Motor neuron (in vitro differentiated cells): ENCODE measurements at regions not wholly inside any gene's neighbourhood (a gene's known extent, or its start where the extent isn't known, plus 50 kb on each side); places are given as distances from the start of the nearest gene placed in this dataset.

Source experiments
- ATAC-seq, 8 experiments: fragments of 200-7000 bp; cut with Tn5 transposase; replicated peaks in 6 of 8; 2 replicates each; pipeline ENCODE4 v1.8.0; 2021; ENCODE audit warnings: mild to moderate bottlenecking in 8 of 8, moderate library complexity in 8 of 8
- H3K27ac ChIP-seq, 2 donors: fragments of 250-450 bp; sonication (Bioruptor Pico); 2 replicates each; pipeline ENCODE4 v1.9.0; 2021; ENCODE audit warnings: antibody characterized with exemption in 2 of 2, mild to moderate bottlenecking in 2 of 2, moderate library complexity in 1 of 2
- H3K4me1 ChIP-seq, 2 donors: fragments of 250-450 bp; sonication (Bioruptor Pico); replicated peaks in 1 of 2; 2 replicates each; pipeline ENCODE4 v1.6.1; 2021; ENCODE audit warnings: antibody characterized with exemption in 2 of 2, mild to moderate bottlenecking in 2 of 2, moderate library complexity in 1 of 2
- H3K4me3 ChIP-seq, 5 donors: fragments of 250-450 bp; sonication (Bioruptor Pico); 2 replicates each; pipeline ENCODE4 v1.9.0; 2021; ENCODE audit warnings: antibody characterized with exemption in 5 of 5, mild to moderate bottlenecking in 5 of 5, moderate library complexity in 4 of 5
- WGBS, 10 experiments: fragments of 450-650 bp; shearing (Covaris generic); methylation state at CpG; one replicate each; pipeline ENCODE4 v1.0.0; 2022; 5-methylcytosine and 5-hydroxymethylcytosine counted together
- in situ Hi-C, 9 experiments: fragments of 400-800 bp; cut with MboI; loops; one replicate each; pipeline ENCODE4 v1.15.0; 2021; ENCODE audit warnings: low sequenced_read_pairs in 9 of 9, low pct_unique_long_range_greater_than_20kb in 2 of 9; ENCODE audit not compliant: unreplicated experiment in 9 of 9

DNA sequence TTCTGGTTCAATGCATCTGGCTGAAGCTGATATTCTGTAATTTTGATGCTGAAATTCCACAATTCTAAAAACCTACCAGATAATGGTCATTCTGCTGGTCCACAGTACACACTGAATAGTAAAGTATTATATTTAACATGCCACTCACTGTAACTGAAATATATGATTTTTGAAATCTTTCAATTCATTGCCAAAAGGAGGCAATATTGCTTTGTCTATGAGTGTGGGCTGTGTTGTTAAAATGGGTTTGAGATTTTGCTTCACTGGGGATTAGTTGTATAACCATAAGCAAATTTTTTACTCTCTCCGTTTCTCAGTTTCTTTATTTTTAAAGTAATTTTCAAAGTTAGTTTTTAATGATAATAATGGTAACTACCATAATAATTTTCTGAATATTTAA, 1404.1 kb upstream of the IGFBP7 start:
- no peak for ATAC-seq
- Histone ChIP-seq H3K4me1 (no peaks in the 10 kb centered on the region), H3K27ac (no peak overlapping the region), H3K4me3 (no peak overlapping the region)
- in situ Hi-C loops: no loop called here
- 0 to 100% (median 86%) methylated on average over 1 of the region's 1 CpG; no CpG with 5 or more reads in 1 of the 10 experiments for WGBS, 10 experiments

DNA sequence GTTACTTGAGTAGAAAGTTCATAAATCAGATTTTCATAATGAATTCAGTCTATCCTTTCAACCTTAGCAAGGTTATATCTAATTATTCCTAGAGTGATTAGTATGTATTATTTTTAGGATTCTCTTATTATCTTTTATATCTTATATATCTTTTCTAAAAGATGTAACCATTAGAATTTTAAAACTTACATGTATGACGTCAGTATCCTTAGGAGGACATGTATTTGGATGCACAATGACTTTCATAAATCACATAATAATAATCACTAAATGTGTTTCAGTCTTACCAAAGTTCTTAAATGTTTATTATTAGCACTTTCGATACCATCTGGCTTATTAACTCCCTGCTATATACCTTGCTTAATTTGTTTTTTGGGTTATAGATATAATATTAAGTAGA, 1400.5 kb upstream of the IGFBP7 start:
- no peak for ATAC-seq
- Histone ChIP-seq H3K4me3 (no peak overlapping the region), H3K4me1 (no peaks in the 10 kb centered on the region), H3K27ac (no peak overlapping the region)
- WGBS, 10 experiments: 0 to 100% (median 86%) methylated on average over 1 to 2 of the region's 2 CpGs
- in situ Hi-C loops: no loop called here

DNA sequence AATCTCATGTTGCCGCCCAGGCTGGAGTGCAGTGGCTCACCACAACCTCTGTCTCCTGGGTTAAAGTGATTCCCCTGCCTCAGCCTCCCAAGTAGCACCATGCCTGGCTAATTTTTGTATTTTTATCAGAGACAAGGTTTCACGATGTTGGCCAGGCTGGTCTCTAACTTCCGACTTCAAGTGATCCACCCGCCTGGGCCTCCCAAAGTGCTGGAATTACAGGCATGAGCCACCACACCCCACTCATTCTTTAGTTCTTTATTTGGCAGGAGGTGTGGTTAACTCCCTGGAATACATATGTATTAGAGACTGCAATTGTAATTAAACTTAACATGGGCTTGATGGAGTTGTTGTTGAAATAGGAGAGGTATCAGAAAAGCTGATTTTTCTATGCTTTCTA, 1396.9 kb upstream of the IGFBP7 start:
- ATAC-seq: no peak
- no peak overlapping the region for H3K4me3 ChIP-seq
- in situ Hi-C loops: no loop called here
- H3K27ac ChIP-seq: no peak overlapping the region
- H3K4me1 ChIP-seq: no peaks in the 10 kb centered on the region
- WGBS, 10 experiments: 0 to 100% (median 70%) methylated on average over 1 to 4 of the region's 4 CpGs; no CpG with 5 or more reads in 4 of the 10 experiments

DNA sequence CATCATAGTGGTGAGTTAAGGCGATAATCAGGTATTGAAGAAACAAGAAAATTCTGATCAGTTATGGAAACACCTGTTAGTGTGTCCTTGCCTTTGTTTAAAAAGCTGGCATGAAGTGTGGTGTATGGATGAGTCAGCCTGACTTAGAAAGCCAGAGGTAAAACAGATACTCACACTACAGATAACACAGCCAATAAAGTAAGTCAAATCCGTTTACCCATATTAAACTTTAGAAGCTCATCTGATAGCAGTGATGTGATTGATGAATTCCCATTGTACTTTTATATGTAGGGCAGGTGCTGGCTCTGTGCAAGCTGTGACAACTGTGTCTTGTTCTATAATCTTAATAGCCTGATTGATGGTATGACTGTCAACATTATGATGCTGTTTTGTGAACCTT, 1392.7 kb upstream of the IGFBP7 start:
- Histone ChIP-seq H3K27ac (no peak overlapping the region), H3K4me1 (peaks cover 0 to 3% of the 10 kb centered on the region in 2 donors), H3K4me3 (no peak overlapping the region)
- in situ Hi-C loops: no loop called here
- no peak for ATAC-seq
- 0 to 100% (median 45%) methylated on average over 1 to 2 of the region's 2 CpGs; no CpG with 5 or more reads in 2 of the 10 experiments for WGBS, 10 experiments

DNA sequence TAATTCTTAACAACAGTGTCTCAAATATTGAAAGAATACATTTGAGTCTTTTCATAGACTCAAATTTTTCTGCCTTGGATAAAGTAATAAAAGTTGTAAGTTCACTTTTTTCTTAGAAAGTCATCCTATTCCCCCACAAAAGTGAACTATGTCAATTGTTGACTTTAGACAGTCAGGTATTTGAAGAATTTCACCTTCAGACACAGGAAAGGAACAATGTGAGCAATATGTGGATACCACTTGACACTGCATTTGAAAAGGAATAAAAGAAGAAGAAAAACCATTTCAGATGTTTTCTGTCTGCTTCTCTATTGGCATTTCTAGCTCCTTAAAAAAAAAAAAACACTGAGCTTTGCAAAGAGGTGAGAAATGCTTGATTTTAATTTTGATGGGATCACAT, 1389.0 kb upstream of the IGFBP7 start:
- Histone ChIP-seq H3K27ac (no peak overlapping the region), H3K4me1 (peaks cover 0 to 3% of the 10 kb centered on the region in 2 donors), H3K4me3 (no peak overlapping the region)
- ATAC-seq: peak in 1 of 8 experiments; percentile 57
- in situ Hi-C loops: no loop called here

DNA sequence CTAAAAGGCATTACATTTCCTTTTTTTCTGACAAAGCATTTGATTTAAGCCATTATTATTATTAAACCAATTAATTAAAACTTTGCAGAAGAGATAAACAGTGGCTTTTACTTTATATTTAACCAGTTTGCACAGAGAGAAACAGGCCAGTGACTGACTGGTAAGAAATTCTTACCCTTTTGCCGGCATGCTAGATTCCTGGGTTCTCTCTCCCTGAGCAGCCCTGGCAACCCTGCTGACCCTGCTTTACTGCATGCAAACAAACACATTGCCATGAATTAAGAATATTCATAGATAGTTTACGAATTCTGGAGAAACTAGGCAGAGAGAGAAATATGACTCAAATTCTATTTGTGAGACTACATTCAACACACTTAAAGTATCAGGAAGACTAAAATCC, 1381.4 kb upstream of the IGFBP7 start:
- Histone ChIP-seq H3K27ac (no peak overlapping the region), H3K4me3 (no peak overlapping the region), H3K4me1 (no peaks in the 10 kb centered on the region)
- in situ Hi-C loops: no loop called here
- ATAC-seq: peak in 1 of 8 experiments; percentile 91
- 0 to 100% (median 60%) methylated on average over 1 to 2 of the region's 2 CpGs; no CpG with 5 or more reads in 1 of the 10 experiments for WGBS, 10 experiments

DNA sequence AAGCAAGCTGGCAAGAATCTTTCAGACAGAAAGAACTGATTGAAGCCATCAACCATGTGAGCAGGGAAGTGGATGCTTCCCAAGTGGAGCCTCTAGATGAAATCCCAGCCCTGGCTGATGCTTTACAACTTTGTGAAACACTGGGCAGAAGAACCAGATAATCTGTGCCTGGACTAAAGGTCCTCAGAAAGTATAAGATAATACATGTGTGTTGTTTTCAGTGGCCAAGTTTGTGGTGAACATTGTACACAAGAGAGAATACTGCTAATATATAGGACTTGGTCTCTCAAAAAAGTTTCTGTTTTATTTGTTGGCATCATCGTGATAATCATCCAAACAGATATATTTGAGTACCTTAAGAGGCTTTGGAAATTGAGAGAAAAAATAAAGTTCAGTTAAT, 1367.8 kb upstream of the IGFBP7 start:
- in situ Hi-C loops: no loop called here
- Histone ChIP-seq H3K4me3 (no peak overlapping the region), H3K4me1 (no peaks in the 10 kb centered on the region), H3K27ac (no peak overlapping the region)
- ATAC-seq: no peak
- WGBS, 10 experiments: 0 to 100% (median 58%) methylated on average over 1 of the region's 1 CpG; no CpG with 5 or more reads in 2 of the 10 experiments

DNA sequence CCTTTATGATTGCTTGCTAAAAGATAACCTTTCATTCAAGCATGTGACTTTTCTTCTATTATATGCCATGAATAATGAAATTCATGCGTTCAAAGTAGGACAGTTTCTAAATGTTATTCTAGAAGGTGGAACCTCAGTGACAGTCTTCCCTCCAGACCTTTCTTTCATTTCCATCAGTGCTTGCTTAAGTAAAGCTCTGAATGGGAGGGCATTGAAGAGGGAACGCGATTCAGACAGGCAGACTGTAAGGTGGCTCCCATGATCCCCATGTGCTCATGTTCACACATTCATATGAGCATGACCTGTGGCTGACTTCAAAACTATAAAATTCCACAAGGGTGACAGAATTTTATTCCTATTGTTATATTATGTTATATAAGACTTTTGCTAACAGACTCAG, 1367.3 kb upstream of the IGFBP7 start:
- WGBS, 10 experiments: 6 to 100% (median 87%) methylated on average over 1 to 3 of the region's 3 CpGs

DNA sequence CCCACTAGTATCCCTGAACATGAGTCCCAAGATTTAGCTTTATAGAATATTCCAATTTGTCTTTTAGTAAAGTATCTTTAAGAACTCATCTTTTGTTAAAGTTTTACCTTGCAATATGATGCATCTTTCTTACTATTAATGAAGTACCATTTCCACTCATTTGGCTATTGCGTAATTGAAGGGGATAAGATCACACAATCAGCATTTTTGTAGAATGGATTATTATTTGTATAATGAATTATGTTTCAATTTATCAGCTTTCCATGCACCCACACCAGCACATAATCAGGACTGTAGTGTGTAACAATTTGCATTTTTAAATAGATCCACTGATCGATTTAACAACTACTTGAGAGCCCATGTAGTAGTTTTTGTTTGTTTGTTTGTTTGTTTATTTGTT, 1364.9 kb upstream of the IGFBP7 start:
- in situ Hi-C loops: no loop called here
- 5 to 100% (median 68%) methylated on average over 1 to 2 of the region's 2 CpGs; no CpG with 5 or more reads in 2 of the 10 experiments for WGBS, 10 experiments
- H3K4me1 ChIP-seq: no peaks in the 10 kb centered on the region
- ATAC-seq: no peak
- H3K27ac ChIP-seq: no peak overlapping the region
- no peak overlapping the region for H3K4me3 ChIP-seq

More for the DNA sequence above, 1367.3 kb upstream of the IGFBP7 start:
- in situ Hi-C loops: no loop called here
- H3K27ac ChIP-seq: no peak overlapping the region
- H3K4me1 ChIP-seq: no peaks in the 10 kb centered on the region
- H3K4me3 ChIP-seq: no peak overlapping the region
- ATAC-seq: no peak

DNA sequence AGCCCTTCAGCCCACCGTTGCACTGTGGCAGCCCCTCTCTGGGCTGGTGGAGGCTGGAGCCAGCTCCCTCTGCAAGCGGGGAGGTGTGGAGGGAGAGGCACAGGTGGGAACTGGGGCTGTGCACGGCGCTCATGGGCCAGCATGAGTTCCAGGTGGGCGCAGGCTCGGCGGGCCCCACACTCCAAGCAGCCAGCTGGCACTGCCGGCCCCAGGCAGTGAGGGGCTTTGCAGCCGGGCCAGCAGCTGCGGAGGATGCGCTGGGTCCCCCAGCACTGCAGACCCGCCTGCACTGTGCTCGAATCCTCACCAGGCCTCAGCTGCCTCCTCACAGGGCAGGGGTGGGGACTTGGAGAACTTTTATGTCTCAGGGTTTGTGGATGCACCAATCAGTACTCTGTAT, 1354.8 kb upstream of the IGFBP7 start:
- Histone ChIP-seq H3K4me1 (no peaks in the 10 kb centered on the region), H3K4me3 (no peak overlapping the region), H3K27ac (no peak overlapping the region)
- WGBS, 10 experiments: 84% methylated on average over 8 of the region's 13 CpGs; no CpG with 5 or more reads in 9 of the 10 experiments
- ATAC-seq: no peak
- in situ Hi-C loops: no loop called here

DNA sequence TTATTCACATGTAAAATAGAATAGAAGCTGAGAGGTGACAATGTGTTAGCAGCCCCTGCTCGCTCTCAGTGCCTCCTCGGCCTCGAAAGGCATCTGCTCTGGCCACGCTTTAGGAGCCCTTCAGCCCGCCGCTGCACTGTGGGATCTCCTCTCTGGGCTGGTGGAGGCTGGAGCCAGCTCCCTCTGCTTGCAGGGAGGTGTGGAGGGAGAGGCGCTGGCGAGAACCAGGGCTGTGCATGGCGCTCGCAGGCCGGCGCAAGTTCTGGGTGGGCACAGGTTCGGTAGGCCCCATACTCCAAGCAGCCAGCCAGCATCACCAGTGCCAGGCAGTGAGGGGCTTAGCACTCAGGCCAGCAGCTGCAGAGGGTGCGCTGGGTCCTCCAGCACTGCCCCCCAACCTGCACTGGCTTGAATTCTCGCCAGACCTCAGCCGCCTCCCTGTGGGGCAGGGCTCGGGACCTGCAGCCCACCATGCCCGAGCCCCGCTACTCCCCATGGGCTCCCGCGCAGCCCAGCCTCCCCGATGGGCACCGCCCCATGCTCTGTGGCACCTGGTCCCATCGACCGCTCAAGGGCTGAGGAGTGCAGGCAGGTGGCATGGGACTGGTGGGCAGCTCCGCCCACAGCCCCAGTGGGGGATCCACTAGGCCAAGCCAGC, 1346.7 kb upstream of the IGFBP7 start:
- Histone ChIP-seq H3K4me3 (no peak overlapping the region), H3K4me1 (no peaks in the 10 kb centered on the region), H3K27ac (no peak overlapping the region)
- 14 to 100% (median 88%) methylated on average over 1 to 8 of the region's 26 CpGs; no CpG with 5 or more reads in 3 of the 10 experiments for WGBS, 10 experiments
- in situ Hi-C loops: no loop called here
- ATAC-seq: no peak

DNA sequence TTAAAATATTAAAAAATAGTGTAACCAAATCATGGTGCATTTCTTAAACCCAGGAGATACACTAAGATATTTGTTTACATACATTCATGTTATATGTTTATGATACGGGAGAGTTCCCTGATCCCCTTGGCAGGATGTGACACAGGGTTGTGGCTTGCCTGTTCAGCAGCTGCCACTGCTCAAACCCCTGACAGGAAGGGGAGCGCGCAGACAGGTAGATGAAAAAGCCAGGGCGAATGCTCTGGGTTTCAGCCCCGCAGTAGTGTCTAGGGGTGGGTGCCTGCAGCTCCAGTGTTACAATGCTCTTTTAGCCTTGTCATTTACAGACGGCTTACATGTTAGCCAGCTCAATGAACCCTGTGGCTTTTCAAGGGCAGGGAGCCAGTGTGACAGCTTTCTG, 1343.8 kb upstream of the IGFBP7 start:
- WGBS, 10 experiments: 0 to 94% (median 70%) methylated on average over 1 to 5 of the region's 6 CpGs; no CpG with 5 or more reads in 1 of the 10 experiments
- no peaks in the 10 kb centered on the region for H3K4me1 ChIP-seq
- in situ Hi-C loops: no loop called here
- no peak overlapping the region for H3K27ac ChIP-seq
- no peak for ATAC-seq
- no peak overlapping the region for H3K4me3 ChIP-seq

DNA sequence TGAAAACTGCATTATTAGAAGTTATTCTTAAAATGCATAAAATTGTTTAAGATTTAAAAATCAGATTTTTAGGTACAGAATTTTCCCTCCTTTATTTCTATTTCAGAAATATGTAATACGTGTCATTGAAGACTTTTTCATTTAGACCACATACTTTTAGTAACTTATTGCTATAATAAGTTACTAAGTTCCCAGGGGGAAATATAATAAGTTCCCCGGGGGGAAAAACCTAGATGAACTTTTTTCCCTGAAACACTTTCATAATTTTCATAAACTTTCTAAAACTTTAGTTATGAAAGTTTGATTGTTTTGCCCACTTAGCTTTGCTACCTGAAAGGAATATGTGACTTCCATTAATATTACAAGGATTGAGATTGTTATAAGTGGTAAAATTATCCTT, 1341.5 kb upstream of the IGFBP7 start:
- Histone ChIP-seq H3K4me1 (no peaks in the 10 kb centered on the region), H3K27ac (no peak overlapping the region), H3K4me3 (no peak overlapping the region)
- in situ Hi-C loops: no loop called here
- 0 to 88% (median 44%) methylated on average over 1 to 2 of the region's 2 CpGs for WGBS, 10 experiments
- no peak for ATAC-seq

DNA sequence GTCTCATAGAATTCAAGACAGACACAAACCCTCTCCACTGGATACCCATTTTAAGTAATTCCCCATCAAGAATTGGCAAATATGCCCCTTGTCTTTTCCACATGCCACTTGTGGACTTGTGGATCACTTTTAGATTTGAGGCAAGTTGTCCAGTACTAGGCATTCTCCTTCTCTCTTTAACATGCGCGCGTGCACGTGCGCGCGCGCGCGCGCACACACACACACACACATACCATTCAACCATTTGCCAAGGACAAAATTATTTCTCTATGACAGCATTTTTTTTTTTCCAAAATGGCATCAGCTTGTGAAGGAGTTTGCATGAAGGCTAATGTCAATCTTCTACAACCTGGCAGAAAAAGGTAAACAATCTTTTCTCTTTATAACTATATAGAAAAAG, 1325.7 kb upstream of the IGFBP7 start:
- ATAC-seq: no peak
- H3K4me3 ChIP-seq: no peak overlapping the region
- WGBS, 10 experiments: 80 to 98% (median 92%) methylated on average over 1 to 11 of the region's 11 CpGs; no CpG with 5 or more reads in 4 of the 10 experiments
- H3K27ac ChIP-seq: no peak overlapping the region
- in situ Hi-C loops: no loop called here
- no peaks in the 10 kb centered on the region for H3K4me1 ChIP-seq
